C4-2B (cell line): ENCODE measurements at regions not wholly inside any gene's neighbourhood (a gene's known extent, or its start where the extent isn't known, plus 50 kb on each side); places are given as distances from the start of the nearest gene placed in this dataset.

Source experiments
- H3K27ac ChIP-seq: fragments of 450-650 bp; 2 replicates; pipeline ENCODE4 v1.5.1; 2017
- ZFX ChIP-seq: fragments of 450-650 bp; IDR thresholded peaks from 2 replicates; pipeline ENCODE4 v1.6.1; 2017
- TF ChIP-seq, protein P1 (sequence below): fragments of 450-650 bp; conservative IDR thresholded peaks from 2 replicates; pipeline ENCODE4 v1.5.1; 2017; ENCODE audit warnings: mild to moderate bottlenecking

GRCh38 chr6:141406761-141407160 lies 726.0 kb upstream of the GJE1 start:
- H3K27ac ChIP-seq = no peak overlapping the region
- TF ChIP-seq, protein P1, sequence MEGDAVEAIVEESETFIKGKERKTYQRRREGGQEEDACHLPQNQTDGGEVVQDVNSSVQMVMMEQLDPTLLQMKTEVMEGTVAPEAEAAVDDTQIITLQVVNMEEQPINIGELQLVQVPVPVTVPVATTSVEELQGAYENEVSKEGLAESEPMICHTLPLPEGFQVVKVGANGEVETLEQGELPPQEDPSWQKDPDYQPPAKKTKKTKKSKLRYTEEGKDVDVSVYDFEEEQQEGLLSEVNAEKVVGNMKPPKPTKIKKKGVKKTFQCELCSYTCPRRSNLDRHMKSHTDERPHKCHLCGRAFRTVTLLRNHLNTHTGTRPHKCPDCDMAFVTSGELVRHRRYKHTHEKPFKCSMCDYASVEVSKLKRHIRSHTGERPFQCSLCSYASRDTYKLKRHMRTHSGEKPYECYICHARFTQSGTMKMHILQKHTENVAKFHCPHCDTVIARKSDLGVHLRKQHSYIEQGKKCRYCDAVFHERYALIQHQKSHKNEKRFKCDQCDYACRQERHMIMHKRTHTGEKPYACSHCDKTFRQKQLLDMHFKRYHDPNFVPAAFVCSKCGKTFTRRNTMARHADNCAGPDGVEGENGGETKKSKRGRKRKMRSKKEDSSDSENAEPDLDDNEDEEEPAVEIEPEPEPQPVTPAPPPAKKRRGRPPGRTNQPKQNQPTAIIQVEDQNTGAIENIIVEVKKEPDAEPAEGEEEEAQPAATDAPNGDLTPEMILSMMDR = no peak
- no peak for TF ChIP-seq ZFX

- H3K27ac ChIP-seq = peak overlapping the region; percentile 46; the same call in 1 of the 2 replicates
- TF ChIP-seq ZFX = no peak
- TF ChIP-seq, protein P1 = no peak
These were observed 728.9 kb upstream of the GJE1 start for GRCh38 chr6:141403827-141404226.

GRCh38 chr6:141403103-141403502 lies 729.6 kb upstream of the GJE1 start:
- TF ChIP-seq ZFX = no peak
- TF ChIP-seq, protein P1 = no peak
- peak overlapping the region; percentile 46 for H3K27ac ChIP-seq

GRCh38 chr6:141402489-141402888 lies 730.2 kb upstream of the GJE1 start:
- TF ChIP-seq, protein P1 = no peak
- no peak overlapping the region for H3K27ac ChIP-seq

- H3K27ac ChIP-seq = no peak overlapping the region
- TF ChIP-seq, protein P1 = no peak
- TF ChIP-seq ZFX = no peak
These were observed 730.9 kb upstream of the GJE1 start for GRCh38 chr6:141401851-141402250.

DNA sequence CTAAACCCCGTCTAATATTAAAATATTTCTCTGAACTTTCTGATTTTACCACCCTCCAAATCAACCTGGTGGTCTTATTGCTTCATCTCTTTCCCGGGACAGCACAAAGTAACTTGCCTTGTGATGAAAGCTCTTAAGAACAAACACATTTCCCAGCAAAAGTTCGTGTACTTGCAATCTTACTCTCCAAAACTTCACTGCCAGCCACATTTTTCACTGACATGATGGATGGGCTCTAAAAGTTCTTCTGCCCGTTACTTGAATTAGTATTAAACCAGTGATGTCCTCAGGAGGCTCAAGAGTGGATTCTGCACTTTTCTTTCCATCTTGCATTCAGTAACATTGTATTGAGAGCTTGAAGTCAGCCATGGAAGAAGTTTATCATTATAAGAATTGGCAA lies 731.6 kb upstream of the GJE1 start:
- no peak overlapping the region for H3K27ac ChIP-seq

DNA sequence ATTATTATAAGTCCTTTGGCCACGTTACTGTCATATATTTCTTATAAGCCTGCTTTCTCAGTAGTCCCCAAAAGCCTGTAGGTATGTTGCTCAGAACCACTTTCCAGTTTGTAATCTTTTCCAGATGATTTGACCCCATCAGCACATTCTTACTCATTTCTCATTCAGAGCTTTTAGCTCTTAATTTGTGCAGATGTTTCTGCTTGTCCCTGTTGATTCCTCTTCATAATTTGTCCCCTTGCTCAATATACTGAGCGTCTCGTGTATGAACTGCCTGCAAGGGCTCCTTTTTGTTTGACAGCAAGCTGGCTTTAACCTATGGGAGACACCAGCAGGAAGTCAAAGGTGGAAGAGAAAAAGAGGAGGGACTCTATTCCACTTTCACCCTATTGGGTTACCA lies 733.8 kb upstream of the GJE1 start:
- no peak overlapping the region for H3K27ac ChIP-seq
- TF ChIP-seq, protein P1 = no peak
- no peak for TF ChIP-seq ZFX

More for the DNA sequence above, 731.6 kb upstream of the GJE1 start:
- TF ChIP-seq, protein P1 = no peak
- TF ChIP-seq ZFX = no peak
